Prostate gland (tissue), 2 donors: ENCODE measurements at regions not wholly inside any gene's neighbourhood (a gene's known extent, or its start where the extent isn't known, plus 50 kb on each side); places are given as distances from the start of the nearest gene placed in this dataset.

Experiments used
- POLR2AphosphoS5 ChIP-seq: sonication (generic); formaldehyde crosslinking; IDR thresholded peaks from one replicate; pipeline ENCODE4 v1.6.1; 2017; ENCODE audit warnings: antibody characterized with exemption
- TF ChIP-seq, protein P1 (sequence below), 4 experiments: fragments of 200-600 bp in 2 of 4; fragments of 450-650 bp in 2 of 4; sonication (generic) in 2 of 4; IDR thresholded peaks; 1 replicate in 3 of 4; 2 replicates in 1 of 4; pipeline ENCODE4 v1.5.1; 2016 to 2019; ENCODE audit warnings: antibody characterized with exemption in 4 of 4, mild to moderate bottlenecking in 2 of 4, moderate library complexity in 2 of 4

GRCh38 chr16:51919736-51920135, 627.2 kb downstream of the TOX3 start:
- TF ChIP-seq, protein P1, sequence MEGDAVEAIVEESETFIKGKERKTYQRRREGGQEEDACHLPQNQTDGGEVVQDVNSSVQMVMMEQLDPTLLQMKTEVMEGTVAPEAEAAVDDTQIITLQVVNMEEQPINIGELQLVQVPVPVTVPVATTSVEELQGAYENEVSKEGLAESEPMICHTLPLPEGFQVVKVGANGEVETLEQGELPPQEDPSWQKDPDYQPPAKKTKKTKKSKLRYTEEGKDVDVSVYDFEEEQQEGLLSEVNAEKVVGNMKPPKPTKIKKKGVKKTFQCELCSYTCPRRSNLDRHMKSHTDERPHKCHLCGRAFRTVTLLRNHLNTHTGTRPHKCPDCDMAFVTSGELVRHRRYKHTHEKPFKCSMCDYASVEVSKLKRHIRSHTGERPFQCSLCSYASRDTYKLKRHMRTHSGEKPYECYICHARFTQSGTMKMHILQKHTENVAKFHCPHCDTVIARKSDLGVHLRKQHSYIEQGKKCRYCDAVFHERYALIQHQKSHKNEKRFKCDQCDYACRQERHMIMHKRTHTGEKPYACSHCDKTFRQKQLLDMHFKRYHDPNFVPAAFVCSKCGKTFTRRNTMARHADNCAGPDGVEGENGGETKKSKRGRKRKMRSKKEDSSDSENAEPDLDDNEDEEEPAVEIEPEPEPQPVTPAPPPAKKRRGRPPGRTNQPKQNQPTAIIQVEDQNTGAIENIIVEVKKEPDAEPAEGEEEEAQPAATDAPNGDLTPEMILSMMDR (IDR thresholded peaks at IDR 0.05), result no peak
- no peak for TF ChIP-seq POLR2AphosphoS5
